ENCODE measurements at regions not wholly inside any gene's neighbourhood (a gene's known extent, or its start where the extent isn't known, plus 50 kb on each side); places are given as distances from the start of the nearest gene placed in this dataset.

DNA sequence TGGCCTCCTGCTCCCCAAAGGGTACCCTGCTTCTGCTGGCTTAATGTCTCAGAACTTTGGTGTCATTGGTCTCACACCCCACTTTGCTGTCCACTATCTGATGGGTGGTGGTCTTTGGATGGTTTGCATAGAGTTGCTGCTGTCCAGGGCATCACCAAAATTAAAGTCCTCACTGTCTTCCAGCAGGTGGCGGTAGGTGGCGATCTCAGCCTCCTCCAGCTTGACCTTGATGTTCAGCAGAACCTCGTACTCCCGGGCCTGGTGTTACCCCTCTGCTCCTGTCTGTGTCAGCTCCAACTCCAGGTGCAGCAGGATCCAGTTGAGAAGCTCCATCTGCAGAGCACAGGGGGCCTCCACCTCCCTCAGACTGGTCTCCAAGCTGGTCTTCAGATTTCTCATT lies 1169.5 kb upstream of the PABPC4L start:
- H3K27me3 ChIP-seq (ENCODE audit: control insufficient read depth, insufficient read depth, low read length), result no peaks in the 10 kb centered on the region
- TF ChIP-seq, protein P1, sequence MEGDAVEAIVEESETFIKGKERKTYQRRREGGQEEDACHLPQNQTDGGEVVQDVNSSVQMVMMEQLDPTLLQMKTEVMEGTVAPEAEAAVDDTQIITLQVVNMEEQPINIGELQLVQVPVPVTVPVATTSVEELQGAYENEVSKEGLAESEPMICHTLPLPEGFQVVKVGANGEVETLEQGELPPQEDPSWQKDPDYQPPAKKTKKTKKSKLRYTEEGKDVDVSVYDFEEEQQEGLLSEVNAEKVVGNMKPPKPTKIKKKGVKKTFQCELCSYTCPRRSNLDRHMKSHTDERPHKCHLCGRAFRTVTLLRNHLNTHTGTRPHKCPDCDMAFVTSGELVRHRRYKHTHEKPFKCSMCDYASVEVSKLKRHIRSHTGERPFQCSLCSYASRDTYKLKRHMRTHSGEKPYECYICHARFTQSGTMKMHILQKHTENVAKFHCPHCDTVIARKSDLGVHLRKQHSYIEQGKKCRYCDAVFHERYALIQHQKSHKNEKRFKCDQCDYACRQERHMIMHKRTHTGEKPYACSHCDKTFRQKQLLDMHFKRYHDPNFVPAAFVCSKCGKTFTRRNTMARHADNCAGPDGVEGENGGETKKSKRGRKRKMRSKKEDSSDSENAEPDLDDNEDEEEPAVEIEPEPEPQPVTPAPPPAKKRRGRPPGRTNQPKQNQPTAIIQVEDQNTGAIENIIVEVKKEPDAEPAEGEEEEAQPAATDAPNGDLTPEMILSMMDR (IDR thresholded peaks at IDR 0.05; ENCODE audit: low read depth, low read length), result 0 out of 2 replicates have a peak, but pooled peaks have one; percentile 3
- ChIA-PET CTCF (interaction anchor here (1.0 kb wide), 1 partner anchor 9 kb away, joined by 3 read pairs; no protein-coding TSS in a partner anchor), POLR2A (no interaction called here)
- H3K9me3 ChIP-seq (ENCODE audit: control insufficient read depth, insufficient read depth, low read length), result no peaks in the 10 kb centered on the region
- no peak overlapping the region for H3K4me3 ChIP-seq (ENCODE audit: low read depth, low read length)
- H3K27ac ChIP-seq (ENCODE audit: low read depth, low read length), result no peak overlapping the region
- DNase-seq (ENCODE audit: low read depth, low spot score), result no peak

DNA sequence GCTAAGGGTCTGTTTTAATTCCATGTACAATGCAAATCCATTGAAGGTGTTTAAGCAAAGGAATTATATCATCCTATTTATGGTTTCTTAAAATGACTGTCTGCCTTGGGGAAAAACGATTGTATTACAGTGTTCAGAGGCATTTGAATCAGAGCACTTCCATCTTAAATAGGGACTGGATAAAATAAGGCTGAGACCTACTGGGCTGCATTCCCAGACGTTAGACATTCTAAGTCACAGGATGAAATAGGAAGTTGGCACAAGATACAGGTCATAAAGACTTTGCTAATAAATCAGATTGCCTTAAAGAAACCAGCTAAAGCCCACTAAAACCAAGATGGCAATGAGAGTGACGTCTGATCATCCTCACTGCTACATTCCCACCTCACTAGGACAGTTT lies 1167.2 kb upstream of the PABPC4L start:
- ChIA-PET CTCF (no interaction called here), POLR2A (no interaction called here)
- no peak for DNase-seq (ENCODE audit: low read depth, low spot score)
- TF ChIP-seq, protein P1 (IDR thresholded peaks at IDR 0.05; ENCODE audit: low read depth, low read length), result no peak
- no peak overlapping the region for H3K4me3 ChIP-seq (ENCODE audit: low read depth, low read length)
- no peaks in the 10 kb centered on the region for H3K27me3 ChIP-seq (ENCODE audit: control insufficient read depth, insufficient read depth, low read length)
- H3K9me3 ChIP-seq (ENCODE audit: control insufficient read depth, insufficient read depth, low read length), result no peaks in the 10 kb centered on the region
- H3K27ac ChIP-seq (ENCODE audit: low read depth, low read length), result no peak overlapping the region

DNA sequence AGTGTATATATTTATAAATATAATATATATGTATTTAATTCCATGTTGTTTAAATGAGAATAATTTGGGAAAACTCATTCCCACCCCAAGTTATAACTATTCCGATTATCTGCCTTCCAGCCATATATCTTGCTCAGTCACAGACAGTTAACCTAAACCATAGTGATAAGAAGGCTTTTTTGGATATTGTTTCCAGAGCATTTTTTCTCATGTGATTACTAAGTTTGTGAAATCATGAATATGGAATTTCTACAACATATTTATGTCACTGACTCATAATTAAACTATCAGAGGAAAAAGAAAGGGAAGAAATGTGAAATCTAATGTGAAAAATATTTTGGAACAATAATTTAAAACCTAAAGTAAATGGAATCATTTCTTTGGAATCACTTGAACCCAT lies 1163.5 kb upstream of the PABPC4L start:
- ChIA-PET POLR2A (no interaction called here), CTCF (no interaction called here)
- peak; percentile 3 for DNase-seq (ENCODE audit: low read depth, low spot score)

DNA sequence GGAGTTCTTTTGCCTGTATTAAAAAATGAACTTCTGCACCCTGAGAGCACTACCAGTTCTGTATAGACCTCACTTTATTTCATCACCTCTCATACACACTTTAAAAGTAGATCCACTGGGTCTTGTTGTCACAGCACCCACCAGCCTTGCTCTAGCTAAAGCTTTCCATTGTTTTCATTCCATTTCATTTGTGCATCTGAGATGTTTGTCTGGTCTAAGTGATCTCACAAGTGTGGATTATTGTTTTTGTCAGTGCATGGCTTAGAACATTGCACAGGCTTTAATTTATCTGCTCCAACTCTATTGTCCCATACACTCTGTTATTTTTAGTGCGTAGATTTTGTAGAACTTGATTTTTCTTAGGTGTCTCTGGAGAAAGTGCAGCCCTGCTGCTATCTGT lies 1157.5 kb upstream of the PABPC4L start:
- TF ChIP-seq, protein P1 (IDR thresholded peaks at IDR 0.05; ENCODE audit: low read depth, low read length), result no peak
- no peak overlapping the region for H3K27ac ChIP-seq (ENCODE audit: low read depth, low read length)
- no peaks in the 10 kb centered on the region for H3K9me3 ChIP-seq (ENCODE audit: control insufficient read depth, insufficient read depth, low read length)
- ChIA-PET CTCF (no interaction called here), POLR2A (no interaction called here)
- DNase-seq (ENCODE audit: low read depth, low spot score), result no peak
- H3K4me3 ChIP-seq (ENCODE audit: low read depth, low read length), result no peak overlapping the region
- no peaks in the 10 kb centered on the region for H3K27me3 ChIP-seq (ENCODE audit: control insufficient read depth, insufficient read depth, low read length)

More for the DNA sequence above, 1163.5 kb upstream of the PABPC4L start:
- TF ChIP-seq, protein P1 (IDR thresholded peaks at IDR 0.05; ENCODE audit: low read depth, low read length), result no peak
- Histone ChIP-seq H3K27ac (ENCODE audit: low read depth, low read length) (no peak overlapping the region), H3K9me3 (ENCODE audit: control insufficient read depth, insufficient read depth, low read length) (no peaks in the 10 kb centered on the region), H3K27me3 (ENCODE audit: control insufficient read depth, insufficient read depth, low read length) (no peaks in the 10 kb centered on the region), H3K4me3 (ENCODE audit: low read depth, low read length) (no peak overlapping the region)

DNA sequence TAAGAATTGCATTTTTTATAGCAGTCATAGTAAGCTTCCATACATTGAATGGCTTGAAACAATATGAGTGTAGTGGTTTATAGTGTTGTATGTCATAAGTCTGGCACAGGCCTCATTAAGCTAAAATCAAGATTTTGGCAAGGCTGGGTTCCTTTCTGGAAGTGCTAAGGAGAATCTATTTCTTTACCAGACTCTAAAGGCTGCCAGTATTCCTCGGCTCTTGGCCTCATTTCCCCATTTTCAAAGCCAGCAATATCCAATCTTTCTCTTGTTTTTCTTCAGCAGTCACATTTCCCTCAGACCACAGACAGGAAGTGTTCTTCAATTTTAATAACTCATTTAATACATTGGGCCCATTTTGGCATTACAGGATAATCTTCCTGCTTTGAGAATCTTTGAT lies 1155.5 kb upstream of the PABPC4L start:
- DNase-seq (ENCODE audit: low read depth, low spot score), result no peak
- Histone ChIP-seq H3K9me3 (ENCODE audit: control insufficient read depth, insufficient read depth, low read length) (no peaks in the 10 kb centered on the region), H3K4me3 (ENCODE audit: low read depth, low read length) (no peak overlapping the region), H3K27ac (ENCODE audit: low read depth, low read length) (no peak overlapping the region), H3K27me3 (ENCODE audit: control insufficient read depth, insufficient read depth, low read length) (no peaks in the 10 kb centered on the region)
- TF ChIP-seq, protein P1 (IDR thresholded peaks at IDR 0.05; ENCODE audit: low read depth, low read length), result no peak
- ChIA-PET POLR2A (no interaction called here), CTCF (no interaction called here)
